A549 (cell line): ENCODE measurements at regions not wholly inside any gene's neighbourhood (a gene's known extent, or its start where the extent isn't known, plus 50 kb on each side); places are given as distances from the start of the nearest gene placed in this dataset.
A peak's percentile ranks its signal among the peaks of the same experiment; 100 is the strongest.

Source experiments
- ATAC-seq, 2 experiments: fragments of 200-7000 bp in 1 of 2; fragments of >200 bp in 1 of 2; cut with Nextera tagmentation in 1 of 2; cut with Tn5 transposase in 1 of 2; 3 replicates each; pipeline versions ENCODE4 v1.8.0 to v1.9.1; 2018 to 2020; ENCODE audit warnings: mild to moderate bottlenecking in 1 of 2, moderate library complexity in 1 of 2
- CTCF ChIA-PET: fragments of 300-600 bp; sonication (Branson Sonifier 250); formaldehyde crosslinking; extraction: SDS; loops from one replicate; lab custom pipeline; 2021; ENCODE audit warnings: antibody characterized with exemption, inconsistent platforms; lab: Yijun Ruan, JAX
- POLR2A ChIA-PET: fragments of 350-600 bp; formaldehyde crosslinking; extraction: SDS; loops from one replicate; lab custom pipeline; 2021; ENCODE audit warnings: antibody characterized with exemption, inconsistent platforms; lab: Yijun Ruan, JAX
- DNase-seq, 2 experiments: peaks; one replicate each; pipeline versions ENCODE4 v3.0.0 to v3.0.0-alpha.2; 2011 to 2016; ENCODE audit warnings: low read depth in 1 of 2, low spot score in 1 of 2
- FAIRE-seq: peaks from 2 replicates; lab custom pipeline; 2011; peaks lifted over from hg19 to GRCh38; lab: Jason Lieb, UNC
- H3K27ac ChIP-seq, 2 experiments: fragments of >200 bp; sonication (Bioruptor Twin); formaldehyde crosslinking; 3 replicates each; pipeline ENCODE4 v1.5.1; 2016 to 2017
- H3K4me1 ChIP-seq: fragments of >200 bp; sonication (Bioruptor Twin); formaldehyde crosslinking; 3 replicates; pipeline ENCODE4 v1.6.1; 2016
- H3K4me2 ChIP-seq: fragments of >200 bp; sonication (Bioruptor Twin); formaldehyde crosslinking; 3 replicates; pipeline ENCODE4 v1.6.1; 2016
- H3K4me3 ChIP-seq: fragments of >200 bp; sonication (Bioruptor Twin); formaldehyde crosslinking; 3 replicates; pipeline ENCODE4 v1.5.1; 2016
- H3K9me3 ChIP-seq: fragments of >200 bp; sonication (Bioruptor Twin); formaldehyde crosslinking; 3 replicates; pipeline ENCODE4 v1.6.1; 2016
- BHLHE40 ChIP-seq: IDR thresholded peaks from 2 replicates; pipeline ENCODE4 v1.6.1; 2012; ENCODE audit warnings: low read depth, low read length, inconsistent platforms
- CBX2 ChIP-seq: fragments of 200-600 bp; sonication (generic); IDR thresholded peaks from 2 replicates; pipeline ENCODE4 v1.6.1; 2016; ENCODE audit warnings: low read depth, mild to moderate bottlenecking, borderline replicate concordance
- CHD4 ChIP-seq: fragments of 200-600 bp; sonication (generic); IDR thresholded peaks from 2 replicates; pipeline ENCODE4 v1.6.1; 2016; ENCODE audit warnings: antibody characterized with exemption, mild to moderate bottlenecking, borderline replicate concordance
- CTCF ChIP-seq: fragments of >200 bp; sonication (Bioruptor Twin); formaldehyde crosslinking; IDR thresholded peaks from 3 replicates; pipeline ENCODE4 v1.5.1; 2016
- EHMT2 ChIP-seq: fragments of 200-600 bp; sonication (generic); IDR thresholded peaks from 2 replicates; pipeline ENCODE4 v1.6.1; 2016; ENCODE audit warnings: antibody characterized with exemption, low read depth, mild to moderate bottlenecking, moderate library complexity
- EP300 ChIP-seq, 2 experiments: fragments of >200 bp; sonication (Bioruptor Twin); formaldehyde crosslinking; IDR thresholded peaks; 2 replicates in 1 of 2; 3 replicates in 1 of 2; pipeline ENCODE4 v1.6.1; 2016 to 2017
- ESRRA ChIP-seq: fragments of 150-350 bp; IDR thresholded peaks from 2 replicates; pipeline ENCODE4 v1.6.1; 2014; ENCODE audit warnings: mild to moderate bottlenecking, low read length, borderline replicate concordance
- FOXS1 ChIP-seq: fragments of 250-450 bp; sonication (Bioruptor Pico); IDR thresholded peaks from 2 replicates; pipeline ENCODE4 v1.5.0; 2020; ENCODE audit warnings: mild to moderate bottlenecking, moderate library complexity
- HOXA7 ChIP-seq: fragments of 250-450 bp; sonication (Bioruptor Pico); IDR thresholded peaks from 2 replicates; pipeline ENCODE4 v1.5.0; 2020; ENCODE audit warnings: mild to moderate bottlenecking, moderate library complexity
- HOXB13 ChIP-seq: fragments of 250-450 bp; sonication (Bioruptor Pico); IDR thresholded peaks from 2 replicates; pipeline ENCODE4 v1.5.0; 2020; ENCODE audit warnings: low read depth, mild to moderate bottlenecking, moderate library complexity
- JUN ChIP-seq, 2 experiments: fragments of >200 bp; sonication (Bioruptor Twin); formaldehyde crosslinking; IDR thresholded peaks; 2 replicates in 1 of 2; 3 replicates in 1 of 2; pipeline ENCODE4 v1.6.1; 2016 to 2017
- KDM1A ChIP-seq: fragments of 200-600 bp; sonication (generic); IDR thresholded peaks from 2 replicates; pipeline ENCODE4 v1.6.1; 2016; ENCODE audit warnings: low read depth, mild to moderate bottlenecking
- MAFK ChIP-seq: fragments of 450-650 bp; IDR thresholded peaks from 2 replicates; pipeline ENCODE4 v1.6.1; 2014; ENCODE audit not compliant: partially characterized antibody
- MAZ ChIP-seq: fragments of 150-350 bp; IDR thresholded peaks from 2 replicates; pipeline ENCODE4 v1.6.1; 2014; ENCODE audit warnings: antibody characterized with exemption, low read depth, low read length, borderline replicate concordance
- MYC ChIP-seq: IDR thresholded peaks from 2 replicates; pipeline ENCODE4 v1.6.1; 2012; ENCODE audit warnings: mild to moderate bottlenecking, inconsistent platforms, low read length, improper control_type of control experiment, borderline replicate concordance
- POLR2A ChIP-seq: IDR thresholded peaks from 2 replicates; pipeline ENCODE4 v1.6.1; 2012; ENCODE audit warnings: mild to moderate bottlenecking, low read length
- POLR2AphosphoS2 ChIP-seq: conservative IDR thresholded peaks from 2 replicates; pipeline ENCODE4 v1.6.1; 2012; ENCODE audit warnings: low read length, improper control_type of control experiment, inconsistent platforms
- RAD21 ChIP-seq, 2 experiments: fragments of >200 bp in 1 of 2; sonication (Bioruptor Twin) in 1 of 2; formaldehyde crosslinking in 1 of 2; IDR thresholded peaks in 1 of 2; conservative IDR thresholded peaks in 1 of 2; 2 replicates in 1 of 2; 3 replicates in 1 of 2; pipeline ENCODE4 v1.6.1; 2012 to 2018; ENCODE audit warnings: inconsistent platforms in 1 of 2
- RARB ChIP-seq: fragments of 250-450 bp; sonication (Bioruptor Pico); IDR thresholded peaks from 2 replicates; pipeline ENCODE4 v1.8.0; 2021; ENCODE audit warnings: mild to moderate bottlenecking, moderate library complexity
- RFX5 ChIP-seq: fragments of 450-650 bp; IDR thresholded peaks from 2 replicates; pipeline ENCODE4 v1.7.1; 2014; ENCODE audit warnings: antibody characterized with exemption, mild to moderate bottlenecking, moderate library complexity
- RNF2 ChIP-seq: fragments of 200-600 bp; sonication (generic); IDR thresholded peaks from 2 replicates; pipeline ENCODE4 v1.6.1; 2016; ENCODE audit warnings: low read depth, mild to moderate bottlenecking, antibody characterized with exemption, moderate library complexity, borderline replicate concordance
- SMC3 ChIP-seq: fragments of >200 bp; sonication (Bioruptor Twin); formaldehyde crosslinking; IDR thresholded peaks from 3 replicates; pipeline ENCODE4 v1.6.1; 2018; ENCODE audit warnings: inconsistent platforms
- SREBF2 ChIP-seq: fragments of 450-650 bp; IDR thresholded peaks from 2 replicates; pipeline ENCODE4 v1.6.1; 2014; ENCODE audit warnings: mild to moderate bottlenecking, moderate library complexity
- ZC3H11A ChIP-seq: fragments of 450-650 bp; IDR thresholded peaks from 2 replicates; pipeline ENCODE4 v1.6.1; 2014; ENCODE audit warnings: antibody characterized with exemption, mild to moderate bottlenecking
- ZFP36 ChIP-seq: fragments of 450-650 bp; IDR thresholded peaks from 2 replicates; pipeline ENCODE4 v1.6.1; 2014; ENCODE audit warnings: borderline replicate concordance; ENCODE audit not compliant: partially characterized antibody
- WGBS: methylation state at CpG from one replicate; pipeline ENCODE4 v1.1.6; 2017; ENCODE audit errors: missing lambda C conversion rate; 5-methylcytosine and 5-hydroxymethylcytosine counted together
- TF ChIP-seq, protein P1 (sequence below): IDR thresholded peaks from 2 replicates; pipeline ENCODE4 v1.6.1; 2012
- TF ChIP-seq, protein P2 (sequence below): fragments of >200 bp; sonication (Bioruptor Twin); formaldehyde crosslinking; IDR thresholded peaks from 2 replicates; pipeline ENCODE4 v1.6.1; 2016
- TF ChIP-seq, protein P3 (sequence below): fragments of >200 bp; sonication (Bioruptor Twin); formaldehyde crosslinking; IDR thresholded peaks from 3 replicates; pipeline ENCODE4 v1.6.1; 2016

DNA sequence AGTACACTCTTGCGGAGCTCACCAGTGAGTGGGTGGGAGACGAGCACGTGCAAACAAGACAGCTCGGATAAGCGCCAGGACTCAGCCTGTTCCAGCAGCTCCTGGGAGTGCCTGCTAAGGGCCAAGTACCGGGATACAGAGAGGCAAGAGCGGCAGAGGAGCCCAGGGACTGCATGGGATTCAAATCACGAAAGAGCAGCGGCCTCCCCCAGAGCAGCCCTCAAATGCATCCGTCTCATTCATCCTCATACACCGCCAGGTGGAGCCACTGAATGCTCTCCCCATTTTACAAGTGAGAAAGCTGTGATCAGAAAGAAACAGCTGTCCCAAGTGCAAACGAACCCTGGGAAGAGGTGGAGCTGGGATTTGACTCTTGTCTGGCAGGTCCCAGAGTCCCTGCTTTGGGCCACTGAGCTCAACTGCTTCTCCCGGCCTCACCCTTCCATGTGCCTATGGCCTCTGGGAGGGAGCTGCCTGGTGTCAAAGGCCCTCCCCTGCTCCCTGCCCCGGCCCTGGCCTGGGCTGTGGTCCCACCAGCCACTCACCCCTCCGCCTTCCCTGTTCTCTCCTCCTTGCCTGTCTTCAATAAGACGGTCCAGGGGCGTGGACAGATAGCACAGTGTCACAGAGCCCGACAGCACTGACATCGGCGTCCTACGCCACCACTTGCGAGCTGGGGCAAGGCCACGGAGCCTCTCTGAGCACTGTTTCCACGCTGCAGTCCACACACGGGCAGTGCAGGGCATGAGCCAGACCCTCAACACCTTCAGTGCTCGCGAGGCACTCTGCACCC, 72.8 kb upstream of the TAF1B start:
- CTCF ChIA-PET = interaction anchor here (0.6 to 9.3 kb wide), 72 partner anchors 10 to 372 kb away, joined by 3 to 234 read pairs (median 6); partner anchors contain the start of genes ADAM17, KLF11, TAF1B and YWHAQ
- Histone ChIP-seq H3K4me1 (peaks cover 25% of the 10 kb centered on the region), H3K4me2 (peak overlapping the region; percentile 8; the same call in 1 of the 3 replicates), H3K27ac (peak overlapping the region; percentile 54 to 79; a peak in 5 of 6 replicates), H3K9me3 (no peaks in the 10 kb centered on the region), H3K4me3 (no peak overlapping the region)
- 64% methylated on average over 27 of the region's 27 CpGs for WGBS
- POLR2A ChIA-PET = interaction anchor here (1.2 to 2.5 kb wide), 3 partner anchors 73 to 147 kb away, joined by 3 to 21 read pairs (median 6); partner anchors contain the start of genes TAF1B and YWHAQ
- FAIRE-seq (no peak), ATAC-seq (peak; percentile 67 to 85), DNase-seq (peak; percentile 82 to 91)
- TF ChIP-seq POLR2A (no peak), MAFK (no peak), ZC3H11A (no peak), CTCF (peak; percentile 82), HOXA7 (CRISPR knock-in tag) (no peak), RNF2 (no peak), ESRRA (no peak), SREBF2 (no peak), RFX5 (no peak), SMC3 (peak; percentile 83), RAD21 (conservative IDR thresholded peaks at IDR 0.05 in 1 of 2, IDR thresholded peaks at IDR 0.05 in 1 of 2) (peak; percentile 72 to 75), HOXB13 (no peak)
- TF ChIP-seq, protein P1, sequence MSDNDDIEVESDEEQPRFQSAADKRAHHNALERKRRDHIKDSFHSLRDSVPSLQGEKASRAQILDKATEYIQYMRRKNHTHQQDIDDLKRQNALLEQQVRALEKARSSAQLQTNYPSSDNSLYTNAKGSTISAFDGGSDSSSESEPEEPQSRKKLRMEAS = no peak
- TF ChIP-seq, protein P2, sequence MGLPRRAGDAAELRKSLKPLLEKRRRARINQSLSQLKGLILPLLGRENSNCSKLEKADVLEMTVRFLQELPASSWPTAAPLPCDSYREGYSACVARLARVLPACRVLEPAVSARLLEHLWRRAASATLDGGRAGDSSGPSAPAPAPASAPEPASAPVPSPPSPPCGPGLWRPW = no peak

DNA sequence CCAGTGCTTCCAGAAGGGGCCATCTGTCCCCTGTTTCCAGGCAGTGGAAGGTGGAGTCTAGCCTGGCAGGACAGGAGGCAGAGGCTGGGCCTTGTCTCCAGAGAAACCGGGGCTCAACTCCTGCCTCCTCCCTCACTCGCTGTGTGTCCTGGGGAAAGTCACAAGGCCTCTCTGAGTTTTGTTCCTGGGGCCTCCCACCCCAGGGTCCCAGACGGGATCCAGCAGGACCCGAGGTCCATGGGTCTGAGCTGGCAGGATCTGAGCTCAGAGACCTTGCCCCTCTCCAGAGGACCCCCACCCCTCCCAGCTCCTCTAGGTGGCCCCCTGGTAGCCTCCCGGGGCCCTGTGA, 72.2 kb upstream of the TAF1B start:
- TF ChIP-seq FOXS1 (CRISPR knock-in tag) (no peak), BHLHE40 (no peak), RNF2 (no peak), MYC (no peak), CBX2 (no peak), EHMT2 (no peak), JUN (IDR thresholded peaks at IDR 0.05) (no peak; a peak in 1 of 5 replicates), CHD4 (0 out of 2 replicates have a peak, but pooled peaks have one; percentile 36), EP300 (IDR thresholded peaks at IDR 0.05) (no peak), RFX5 (no peak), KDM1A (0 out of 2 replicates have a peak, but pooled peaks have one; percentile 55), MAZ (no peak), ZFP36 (peak; percentile 11), RARB (CRISPR knock-in tag) (no peak), POLR2AphosphoS2 (no peak), SMC3 (no peak)
- TF ChIP-seq, protein P1 = no peak
- TF ChIP-seq, protein P3, sequence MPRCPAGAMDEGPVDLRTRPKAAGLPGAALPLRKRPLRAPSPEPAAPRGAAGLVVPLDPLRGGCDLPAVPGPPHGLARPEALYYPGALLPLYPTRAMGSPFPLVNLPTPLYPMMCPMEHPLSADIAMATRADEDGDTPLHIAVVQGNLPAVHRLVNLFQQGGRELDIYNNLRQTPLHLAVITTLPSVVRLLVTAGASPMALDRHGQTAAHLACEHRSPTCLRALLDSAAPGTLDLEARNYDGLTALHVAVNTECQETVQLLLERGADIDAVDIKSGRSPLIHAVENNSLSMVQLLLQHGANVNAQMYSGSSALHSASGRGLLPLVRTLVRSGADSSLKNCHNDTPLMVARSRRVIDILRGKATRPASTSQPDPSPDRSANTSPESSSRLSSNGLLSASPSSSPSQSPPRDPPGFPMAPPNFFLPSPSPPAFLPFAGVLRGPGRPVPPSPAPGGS = no peak
- TF ChIP-seq, protein P2 = no peak
- no peaks in the 10 kb centered on the region for H3K9me3 ChIP-seq
- FAIRE-seq (no peak), ATAC-seq (no peak; a peak in 2 of 6 replicates), DNase-seq (no peak)
- H3K4me2 ChIP-seq = peak overlapping the region; percentile 35; the same call in 2 of the 3 replicates
- ChIA-PET CTCF (interaction anchor here (0.7 to 9.3 kb wide), 63 partner anchors 10 to 371 kb away, joined by 3 to 234 read pairs (median 6); partner anchors contain the start of genes ADAM17, KLF11, TAF1B and YWHAQ), POLR2A (interaction anchor here (1.2 to 2.5 kb wide), 3 partner anchors 73 to 147 kb away, joined by 3 to 21 read pairs (median 6); partner anchors contain the start of genes TAF1B and YWHAQ)
- no peak overlapping the region for H3K4me3 ChIP-seq
- H3K27ac ChIP-seq = peak overlapping the region; percentile 54 to 79; a peak in 5 of 6 replicates
- peaks cover 22% of the 10 kb centered on the region for H3K4me1 ChIP-seq
- 87% methylated on average over 3 of the region's 5 CpGs for WGBS
